Peyer's patch (tissue), 4 donors: ENCODE measurements at regions not wholly inside any gene's neighbourhood (a gene's known extent, or its start where the extent isn't known, plus 50 kb on each side); places are given as distances from the start of the nearest gene placed in this dataset.

ENCODE experiments used
- POLR2A ChIP-seq, 2 donors: fragments of 450-650 bp; IDR thresholded peaks; one replicate each; pipeline ENCODE4 v1.5.1; 2017; ENCODE audit warnings: antibody characterized with exemption in 2 of 2, mild to moderate bottlenecking in 2 of 2, moderate library complexity in 2 of 2
- TF ChIP-seq, protein P1 (sequence below), 6 experiments: fragments of 450-650 bp in 4 of 6; fragments of 200-600 bp in 2 of 6; sonication (generic) in 1 of 6; IDR thresholded peaks; one replicate each; pipeline ENCODE4 v1.5.1; 2017 to 2019; ENCODE audit warnings: antibody characterized with exemption in 6 of 6, mild to moderate bottlenecking in 3 of 6, moderate library complexity in 1 of 6

GRCh38 chr11:16587670-16588069, 150.8 kb upstream of the C11orf58 start:
- TF ChIP-seq, protein P1, sequence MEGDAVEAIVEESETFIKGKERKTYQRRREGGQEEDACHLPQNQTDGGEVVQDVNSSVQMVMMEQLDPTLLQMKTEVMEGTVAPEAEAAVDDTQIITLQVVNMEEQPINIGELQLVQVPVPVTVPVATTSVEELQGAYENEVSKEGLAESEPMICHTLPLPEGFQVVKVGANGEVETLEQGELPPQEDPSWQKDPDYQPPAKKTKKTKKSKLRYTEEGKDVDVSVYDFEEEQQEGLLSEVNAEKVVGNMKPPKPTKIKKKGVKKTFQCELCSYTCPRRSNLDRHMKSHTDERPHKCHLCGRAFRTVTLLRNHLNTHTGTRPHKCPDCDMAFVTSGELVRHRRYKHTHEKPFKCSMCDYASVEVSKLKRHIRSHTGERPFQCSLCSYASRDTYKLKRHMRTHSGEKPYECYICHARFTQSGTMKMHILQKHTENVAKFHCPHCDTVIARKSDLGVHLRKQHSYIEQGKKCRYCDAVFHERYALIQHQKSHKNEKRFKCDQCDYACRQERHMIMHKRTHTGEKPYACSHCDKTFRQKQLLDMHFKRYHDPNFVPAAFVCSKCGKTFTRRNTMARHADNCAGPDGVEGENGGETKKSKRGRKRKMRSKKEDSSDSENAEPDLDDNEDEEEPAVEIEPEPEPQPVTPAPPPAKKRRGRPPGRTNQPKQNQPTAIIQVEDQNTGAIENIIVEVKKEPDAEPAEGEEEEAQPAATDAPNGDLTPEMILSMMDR (IDR thresholded peaks at IDR 0.05) = no peak
- no peak for TF ChIP-seq POLR2A (IDR thresholded peaks at IDR 0.05)
